Vagina (tissue), 2 donors: ENCODE measurements at regions not wholly inside any gene's neighbourhood (a gene's known extent, or its start where the extent isn't known, plus 50 kb on each side); places are given as distances from the start of the nearest gene placed in this dataset.

Source experiments
- POLR2A ChIP-seq, 2 donors: fragments of 450-650 bp; IDR thresholded peaks; one replicate each; pipeline ENCODE4 v1.6.1; 2017; ENCODE audit warnings: antibody characterized with exemption in 2 of 2, mild to moderate bottlenecking in 2 of 2, moderate library complexity in 2 of 2
- TF ChIP-seq, protein P1 (sequence below), 3 experiments: fragments of 450-650 bp in 2 of 3; fragments of 200-600 bp in 1 of 3; sonication (generic) in 1 of 3; IDR thresholded peaks; one replicate each; pipeline ENCODE4 v1.5.1; 2017 to 2019; ENCODE audit warnings: antibody characterized with exemption in 3 of 3, mild to moderate bottlenecking in 2 of 3, moderate library complexity in 2 of 3

DNA sequence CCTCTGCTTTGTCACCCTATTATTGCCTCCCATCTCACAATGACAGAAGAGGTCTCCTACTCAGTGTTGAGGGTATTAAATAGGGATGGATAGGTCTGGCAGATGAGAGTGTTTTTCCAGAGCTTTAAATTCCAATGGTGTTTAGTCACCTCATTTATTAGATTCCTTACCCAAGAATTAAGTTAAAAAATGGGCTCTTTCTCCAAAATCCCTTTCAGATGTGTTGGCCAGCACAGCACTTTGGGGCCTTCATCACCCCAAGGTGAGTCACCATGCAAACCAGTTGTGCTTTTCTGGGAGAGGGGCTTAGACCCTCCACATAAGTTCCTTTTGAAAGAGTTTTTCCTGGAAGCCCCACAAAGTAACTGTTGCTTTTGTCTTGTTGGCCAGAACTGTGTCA lies 78.4 kb downstream of the CYP26A1 start:
- TF ChIP-seq POLR2A (IDR thresholded peaks at IDR 0.05) = no peak
- TF ChIP-seq, protein P1, sequence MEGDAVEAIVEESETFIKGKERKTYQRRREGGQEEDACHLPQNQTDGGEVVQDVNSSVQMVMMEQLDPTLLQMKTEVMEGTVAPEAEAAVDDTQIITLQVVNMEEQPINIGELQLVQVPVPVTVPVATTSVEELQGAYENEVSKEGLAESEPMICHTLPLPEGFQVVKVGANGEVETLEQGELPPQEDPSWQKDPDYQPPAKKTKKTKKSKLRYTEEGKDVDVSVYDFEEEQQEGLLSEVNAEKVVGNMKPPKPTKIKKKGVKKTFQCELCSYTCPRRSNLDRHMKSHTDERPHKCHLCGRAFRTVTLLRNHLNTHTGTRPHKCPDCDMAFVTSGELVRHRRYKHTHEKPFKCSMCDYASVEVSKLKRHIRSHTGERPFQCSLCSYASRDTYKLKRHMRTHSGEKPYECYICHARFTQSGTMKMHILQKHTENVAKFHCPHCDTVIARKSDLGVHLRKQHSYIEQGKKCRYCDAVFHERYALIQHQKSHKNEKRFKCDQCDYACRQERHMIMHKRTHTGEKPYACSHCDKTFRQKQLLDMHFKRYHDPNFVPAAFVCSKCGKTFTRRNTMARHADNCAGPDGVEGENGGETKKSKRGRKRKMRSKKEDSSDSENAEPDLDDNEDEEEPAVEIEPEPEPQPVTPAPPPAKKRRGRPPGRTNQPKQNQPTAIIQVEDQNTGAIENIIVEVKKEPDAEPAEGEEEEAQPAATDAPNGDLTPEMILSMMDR (IDR thresholded peaks at IDR 0.05) = no peak
